GM19351 (cell line): ENCODE measurements at regions not wholly inside any gene's neighbourhood (a gene's known extent, or its start where the extent isn't known, plus 50 kb on each side); places are given as distances from the start of the nearest gene placed in this dataset.
"Not testable (repeated sequence)": the region's sequence is repeated elsewhere in the genome, so short reads cannot be mapped to it uniquely, and the experiment has no call there.

Experiments used
- ATAC-seq: cut with Tn5 transposase; IDR thresholded peaks from one replicate; pipeline ENCODE4 v1.9.1; 2021; ENCODE audit warnings: mild to moderate bottlenecking, moderate library complexity; ENCODE audit not compliant: unreplicated experiment

- ATAC-seq = peak; percentile 59
Observed at GRCh38 chr12:124126950-124127655, 154.1 kb downstream of the ZNF664 start.

GRCh38 chr12:124129132-124129531 is 156.1 kb downstream of the ZNF664 start:
- no peak for ATAC-seq

GRCh38 chr12:124130691-124131591 is 157.9 kb downstream of the ZNF664 start:
- peak; percentile 68 for ATAC-seq

GRCh38 chr12:124131659-124132058 is 158.6 kb downstream of the ZNF664 start:
- ATAC-seq = no peak

- ATAC-seq = no peak
Observed at GRCh38 chr12:124132530-124132929, 159.5 kb downstream of the ZNF664 start.

- ATAC-seq = no peak
Observed at GRCh38 chr12:124136796-124137195, 158.1 kb upstream of the RFLNA start.

- no peak for ATAC-seq
Observed at GRCh38 chr12:124140944-124141486, 153.9 kb upstream of the RFLNA start.

- not testable (repeated sequence) for ATAC-seq
Observed at GRCh38 chr12:124141611-124142010, 153.3 kb upstream of the RFLNA start.

GRCh38 chr12:124142395-124143035 is 152.4 kb upstream of the RFLNA start:
- no peak for ATAC-seq

GRCh38 chr12:124143726-124144125 is 151.2 kb upstream of the RFLNA start:
- no peak for ATAC-seq

- no peak for ATAC-seq
Observed at GRCh38 chr12:124144531-124145194, 150.2 kb upstream of the RFLNA start.

- no peak for ATAC-seq
Observed at GRCh38 chr12:124147027-124147426, 147.9 kb upstream of the RFLNA start.

GRCh38 chr12:124147575-124147974 is 147.3 kb upstream of the RFLNA start:
- ATAC-seq = peak; percentile 75

- ATAC-seq = no peak
Observed at GRCh38 chr12:124148481-124149273, 146.2 kb upstream of the RFLNA start.

- no peak for ATAC-seq
Observed at GRCh38 chr12:124149287-124149686, 145.6 kb upstream of the RFLNA start.

- no peak for ATAC-seq
Observed at GRCh38 chr12:124150168-124150567, 144.7 kb upstream of the RFLNA start.

- no peak for ATAC-seq
Observed at GRCh38 chr12:124151583-124151982, 143.3 kb upstream of the RFLNA start.

- no peak for ATAC-seq
Observed at GRCh38 chr12:124152731-124153130, 142.2 kb upstream of the RFLNA start.

- no peak for ATAC-seq
Observed at GRCh38 chr12:124153392-124153791, 141.5 kb upstream of the RFLNA start.

- no peak for ATAC-seq
Observed at GRCh38 chr12:124157406-124157805, 137.5 kb upstream of the RFLNA start.
